ENCODE measurements at regions not wholly inside any gene's neighbourhood (a gene's known extent, or its start where the extent isn't known, plus 50 kb on each side); places are given as distances from the start of the nearest gene placed in this dataset.

DNA sequence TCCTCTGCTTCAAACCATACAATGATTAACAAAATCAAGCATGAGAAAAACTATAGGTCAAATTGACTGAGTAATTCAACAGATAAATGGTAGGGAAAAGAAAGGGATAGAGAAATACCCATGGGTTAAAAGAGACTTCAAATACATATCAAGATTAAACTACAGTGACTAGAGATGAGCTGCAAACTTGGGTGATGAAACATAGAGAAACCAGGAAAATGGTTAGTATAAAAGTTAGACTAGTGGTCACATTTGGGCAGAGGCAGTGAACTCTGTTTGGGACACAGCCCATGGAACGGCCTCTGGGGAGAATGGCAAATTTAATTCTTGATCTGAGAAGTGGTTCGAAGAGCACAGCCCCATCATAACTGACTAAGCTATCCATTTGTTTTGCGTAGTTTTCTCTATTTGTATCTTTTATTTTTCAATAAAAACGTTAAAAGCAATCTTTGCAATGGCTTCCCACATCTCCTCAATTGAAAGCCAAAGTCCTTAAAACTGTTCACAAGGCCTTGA lies 99.4 kb downstream of the APIP start:
- TF ChIP-seq, protein P1, sequence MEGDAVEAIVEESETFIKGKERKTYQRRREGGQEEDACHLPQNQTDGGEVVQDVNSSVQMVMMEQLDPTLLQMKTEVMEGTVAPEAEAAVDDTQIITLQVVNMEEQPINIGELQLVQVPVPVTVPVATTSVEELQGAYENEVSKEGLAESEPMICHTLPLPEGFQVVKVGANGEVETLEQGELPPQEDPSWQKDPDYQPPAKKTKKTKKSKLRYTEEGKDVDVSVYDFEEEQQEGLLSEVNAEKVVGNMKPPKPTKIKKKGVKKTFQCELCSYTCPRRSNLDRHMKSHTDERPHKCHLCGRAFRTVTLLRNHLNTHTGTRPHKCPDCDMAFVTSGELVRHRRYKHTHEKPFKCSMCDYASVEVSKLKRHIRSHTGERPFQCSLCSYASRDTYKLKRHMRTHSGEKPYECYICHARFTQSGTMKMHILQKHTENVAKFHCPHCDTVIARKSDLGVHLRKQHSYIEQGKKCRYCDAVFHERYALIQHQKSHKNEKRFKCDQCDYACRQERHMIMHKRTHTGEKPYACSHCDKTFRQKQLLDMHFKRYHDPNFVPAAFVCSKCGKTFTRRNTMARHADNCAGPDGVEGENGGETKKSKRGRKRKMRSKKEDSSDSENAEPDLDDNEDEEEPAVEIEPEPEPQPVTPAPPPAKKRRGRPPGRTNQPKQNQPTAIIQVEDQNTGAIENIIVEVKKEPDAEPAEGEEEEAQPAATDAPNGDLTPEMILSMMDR (conservative IDR thresholded peaks at IDR 0.05; ENCODE audit: low read depth, low read length), result no peak
- TF ChIP-seq EZH2 (IDR thresholded peaks at IDR 0.05; ENCODE audit: borderline replicate concordance, low read depth, low read length, poor library complexity, severe bottlenecking), result no peak
